ENCODE measurements at regions not wholly inside any gene's neighbourhood (a gene's known extent, or its start where the extent isn't known, plus 50 kb on each side); places are given as distances from the start of the nearest gene placed in this dataset.

- Mint-ChIP-seq H3K27me3 (ENCODE audit: insufficient read depth) (no peaks in the 10 kb centered on the region), H3K36me3 (ENCODE audit: low read depth) (peaks cover 7% of the 10 kb centered on the region), H3K27ac (no peak overlapping the region), H3K4me3 (no peak overlapping the region), H3K9me3 (peaks cover 60% of the 10 kb centered on the region), H3K4me1 (ENCODE audit: low read depth) (no peaks in the 10 kb centered on the region)
- no peak for DNase-seq
- TF ChIP-seq CTCF (IDR thresholded peaks at IDR 0.05), result no peak
These were observed 957.9 kb downstream of the BRD1 start for GRCh38 chr22:48869788-48870187.

- Mint-ChIP-seq H3K27me3 (ENCODE audit: insufficient read depth) (no peaks in the 10 kb centered on the region), H3K36me3 (ENCODE audit: low read depth) (peaks cover 7% of the 10 kb centered on the region), H3K4me3 (no peak overlapping the region), H3K9me3 (peaks cover 65% of the 10 kb centered on the region), H3K27ac (no peak overlapping the region), H3K4me1 (ENCODE audit: low read depth) (no peaks in the 10 kb centered on the region)
- no peak for DNase-seq
- TF ChIP-seq CTCF (IDR thresholded peaks at IDR 0.05), result no peak
These were observed 958.5 kb downstream of the BRD1 start for GRCh38 chr22:48869161-48869560.

- no peak for DNase-seq
- no peak overlapping the region for H3K27ac Mint-ChIP-seq
- peaks cover 7% of the 10 kb centered on the region for H3K36me3 Mint-ChIP-seq (ENCODE audit: low read depth)
- no peaks in the 10 kb centered on the region for H3K27me3 Mint-ChIP-seq (ENCODE audit: insufficient read depth)
- peaks cover 62% of the 10 kb centered on the region for H3K9me3 Mint-ChIP-seq
- no peaks in the 10 kb centered on the region for H3K4me1 Mint-ChIP-seq (ENCODE audit: low read depth)
- no peak for TF ChIP-seq CTCF (IDR thresholded peaks at IDR 0.05)
- H3K4me3 Mint-ChIP-seq, result no peak overlapping the region
These were observed 959.1 kb downstream of the BRD1 start for GRCh38 chr22:48868554-48868953.

- TF ChIP-seq CTCF (IDR thresholded peaks at IDR 0.05), result no peak
- Mint-ChIP-seq H3K27ac (no peak overlapping the region), H3K4me3 (no peak overlapping the region), H3K27me3 (ENCODE audit: insufficient read depth) (no peaks in the 10 kb centered on the region), H3K9me3 (peaks cover 55% of the 10 kb centered on the region), H3K4me1 (ENCODE audit: low read depth) (no peaks in the 10 kb centered on the region), H3K36me3 (ENCODE audit: low read depth) (peaks cover 6% of the 10 kb centered on the region)
- DNase-seq, result no peak
These were observed 959.8 kb downstream of the BRD1 start for GRCh38 chr22:48867891-48868290.

GRCh38 chr22:48866906-48867681, 960.6 kb downstream of the BRD1 start:
- no peak for TF ChIP-seq CTCF (IDR thresholded peaks at IDR 0.05)
- Mint-ChIP-seq H3K27ac (no peak overlapping the region), H3K27me3 (ENCODE audit: insufficient read depth) (no peaks in the 10 kb centered on the region), H3K4me3 (no peak overlapping the region), H3K9me3 (peaks cover 49% of the 10 kb centered on the region), H3K4me1 (ENCODE audit: low read depth) (no peaks in the 10 kb centered on the region), H3K36me3 (ENCODE audit: low read depth) (no peaks in the 10 kb centered on the region)
- no peak for DNase-seq
